Stimulated activated naive CD8-positive, alpha-beta T cell treated with anti-CD3 and anti-CD28 coated beads, Interleukin-15, Interleukin-2, amounts not matched to agents 100 ng/mL and 50 ng/mL, for 24 hours (primary cell): ENCODE measurements at regions not wholly inside any gene's neighbourhood (a gene's known extent, or its start where the extent isn't known, plus 50 kb on each side); places are given as distances from the start of the nearest gene placed in this dataset.
"Not testable (repeated sequence)": the region's sequence is repeated elsewhere in the genome, so short reads cannot be mapped to it uniquely, and the experiment has no call there.

Source experiments
- H3K27ac Mint-ChIP-seq: one replicate; pipeline ENCODE4 v1.8.0; 2021; ENCODE audit warnings: mild to moderate bottlenecking, mixed read lengths
- H3K27me3 Mint-ChIP-seq: one replicate; pipeline ENCODE4 v1.8.0; 2021; ENCODE audit warnings: mixed read lengths
- H3K36me3 Mint-ChIP-seq: one replicate; pipeline ENCODE4 v1.8.0; 2021; ENCODE audit warnings: low read depth, mixed read lengths
- H3K4me1 Mint-ChIP-seq: one replicate; pipeline ENCODE4 v1.8.0; 2021; ENCODE audit warnings: low read depth, mixed read lengths
- H3K4me3 Mint-ChIP-seq: one replicate; pipeline ENCODE4 v1.8.0; 2021; ENCODE audit warnings: mild to moderate bottlenecking, mixed read lengths
- H3K9me3 Mint-ChIP-seq: one replicate; pipeline ENCODE4 v1.8.0; 2021; ENCODE audit warnings: mixed read lengths

DNA sequence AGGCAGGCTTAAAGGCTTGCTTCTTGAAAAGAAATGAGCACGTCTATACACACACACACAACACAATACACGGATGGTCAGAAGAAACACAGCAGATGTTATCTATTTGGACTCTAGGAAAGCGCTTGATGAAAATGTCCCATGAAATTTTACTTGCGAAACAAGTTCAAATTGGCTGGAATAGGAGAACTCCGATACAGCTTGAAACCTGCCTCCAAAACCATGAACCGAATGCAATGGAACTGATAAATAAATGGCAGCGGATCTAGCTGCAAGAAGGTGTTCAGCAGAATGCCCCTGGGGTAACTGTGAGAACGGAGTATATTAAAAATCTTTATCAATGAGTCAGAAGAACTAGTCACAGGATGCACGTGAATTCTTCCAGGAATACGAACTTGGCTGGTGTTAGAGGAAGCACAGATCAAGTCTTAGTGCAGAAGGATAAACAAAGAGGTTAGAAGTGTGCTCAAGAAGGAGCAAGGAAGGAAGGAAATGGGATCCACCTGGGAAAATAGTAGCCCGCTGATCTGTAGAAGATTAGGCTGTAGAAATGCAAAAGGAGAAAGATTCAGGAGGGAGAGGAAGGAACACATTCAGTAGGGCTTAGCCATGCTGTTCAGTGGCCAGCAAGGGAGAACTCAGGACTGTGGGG, 142.0 kb upstream of the PRKCQ start:
- H3K27ac Mint-ChIP-seq: no peak overlapping the region
- no peaks in the 10 kb centered on the region for H3K36me3 Mint-ChIP-seq
- no peak overlapping the region for H3K4me3 Mint-ChIP-seq
- H3K9me3 Mint-ChIP-seq: no peaks in the 10 kb centered on the region
- H3K27me3 Mint-ChIP-seq: peaks cover 40% of the 10 kb centered on the region
- peaks cover 3% of the 10 kb centered on the region for H3K4me1 Mint-ChIP-seq

DNA sequence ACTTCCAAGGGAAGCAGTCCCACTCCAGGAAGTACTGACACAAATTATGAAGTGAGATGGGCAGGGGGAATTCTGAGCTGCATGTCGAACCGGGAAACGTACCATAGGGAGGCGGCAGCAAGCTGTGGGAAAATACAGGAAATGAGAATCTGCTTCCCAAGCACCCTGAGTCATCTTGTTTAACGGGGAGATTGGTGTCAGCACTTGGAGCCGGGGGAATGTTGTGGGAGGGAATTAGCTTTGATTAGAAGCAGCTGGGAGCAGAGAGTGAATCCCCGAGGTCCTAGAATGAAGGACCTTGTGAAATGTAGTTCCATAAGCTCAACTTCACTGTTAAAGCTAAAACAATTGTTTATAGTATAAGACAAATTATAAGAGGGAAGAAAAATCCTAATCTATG, 141.4 kb upstream of the PRKCQ start:
- H3K27ac Mint-ChIP-seq: no peak overlapping the region
- H3K36me3 Mint-ChIP-seq: no peaks in the 10 kb centered on the region
- H3K27me3 Mint-ChIP-seq: peaks cover 46% of the 10 kb centered on the region
- H3K4me3 Mint-ChIP-seq: no peak overlapping the region
- peaks cover 3% of the 10 kb centered on the region for H3K4me1 Mint-ChIP-seq
- no peaks in the 10 kb centered on the region for H3K9me3 Mint-ChIP-seq

DNA sequence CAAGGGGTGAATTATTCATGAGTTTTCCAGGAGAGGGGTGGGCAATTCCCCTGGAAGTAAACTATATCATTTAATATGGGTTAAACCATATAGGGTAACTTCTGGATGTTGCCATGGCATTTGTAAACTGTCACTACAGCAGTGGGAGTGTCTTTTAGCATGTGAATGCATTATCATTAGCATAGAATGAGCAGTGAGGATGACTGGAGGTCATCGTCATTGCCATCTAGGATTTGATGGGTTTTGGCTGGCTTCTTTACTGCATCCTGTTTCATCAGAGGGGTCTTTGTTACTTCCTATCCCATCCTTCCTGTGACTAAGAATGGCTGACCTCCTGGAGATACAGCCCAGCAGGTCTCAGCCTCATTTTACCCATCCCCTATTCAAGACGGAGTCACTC, 139.5 kb upstream of the PRKCQ start:
- no peaks in the 10 kb centered on the region for H3K9me3 Mint-ChIP-seq
- H3K27ac Mint-ChIP-seq: no peak overlapping the region
- peaks cover 40% of the 10 kb centered on the region for H3K27me3 Mint-ChIP-seq
- peaks cover 3% of the 10 kb centered on the region for H3K4me1 Mint-ChIP-seq
- H3K4me3 Mint-ChIP-seq: no peak overlapping the region
- H3K36me3 Mint-ChIP-seq: no peaks in the 10 kb centered on the region

DNA sequence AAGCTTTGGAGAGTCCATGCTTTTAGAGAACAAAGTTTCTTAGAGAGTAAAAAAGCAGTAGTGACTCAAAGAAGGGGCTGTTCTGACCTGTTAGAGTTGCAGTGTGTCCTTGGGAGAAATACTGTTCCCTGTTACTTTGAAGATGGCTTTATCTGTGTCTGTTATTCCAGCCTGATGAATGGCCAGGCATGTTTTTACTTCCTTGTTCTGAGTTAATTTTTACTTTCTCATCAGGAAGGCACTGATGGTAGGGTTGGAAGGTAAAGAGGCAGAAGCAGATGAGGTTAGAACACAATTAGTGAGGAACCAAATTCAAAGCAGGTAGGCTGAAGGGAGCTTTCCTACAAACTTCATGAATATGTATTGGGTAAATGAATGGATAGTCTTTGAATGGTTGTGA, 138.5 kb upstream of the PRKCQ start:
- H3K36me3 Mint-ChIP-seq: no peaks in the 10 kb centered on the region
- peaks cover 36% of the 10 kb centered on the region for H3K27me3 Mint-ChIP-seq
- peaks cover 7% of the 10 kb centered on the region for H3K4me1 Mint-ChIP-seq
- H3K27ac Mint-ChIP-seq: no peak overlapping the region
- H3K9me3 Mint-ChIP-seq: no peaks in the 10 kb centered on the region
- no peak overlapping the region for H3K4me3 Mint-ChIP-seq

DNA sequence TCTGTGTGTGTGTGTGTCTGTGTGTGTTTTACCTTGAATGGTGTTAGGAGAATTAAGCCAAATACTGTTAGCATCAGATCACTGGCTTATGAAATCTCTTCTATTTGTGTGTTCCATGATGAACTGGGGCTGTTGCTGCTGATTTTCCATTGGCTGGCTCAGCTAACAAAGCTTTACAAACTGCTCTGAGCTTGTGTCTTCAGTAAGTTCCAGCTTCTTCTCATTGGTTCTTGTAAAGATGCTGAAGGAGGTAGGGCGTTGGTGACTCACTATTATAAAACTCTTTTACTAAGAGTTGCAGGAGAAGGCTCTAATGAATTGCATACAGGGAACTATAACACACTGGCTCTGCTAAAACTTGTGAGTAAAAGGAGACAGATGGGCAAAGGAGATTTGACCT, 136.4 kb upstream of the PRKCQ start:
- Mint-ChIP-seq H3K4me1 (peaks cover 6% of the 10 kb centered on the region), H3K36me3 (no peaks in the 10 kb centered on the region), H3K27ac (no peak overlapping the region), H3K27me3 (peaks cover 29% of the 10 kb centered on the region), H3K9me3 (no peaks in the 10 kb centered on the region), H3K4me3 (no peak overlapping the region)

DNA sequence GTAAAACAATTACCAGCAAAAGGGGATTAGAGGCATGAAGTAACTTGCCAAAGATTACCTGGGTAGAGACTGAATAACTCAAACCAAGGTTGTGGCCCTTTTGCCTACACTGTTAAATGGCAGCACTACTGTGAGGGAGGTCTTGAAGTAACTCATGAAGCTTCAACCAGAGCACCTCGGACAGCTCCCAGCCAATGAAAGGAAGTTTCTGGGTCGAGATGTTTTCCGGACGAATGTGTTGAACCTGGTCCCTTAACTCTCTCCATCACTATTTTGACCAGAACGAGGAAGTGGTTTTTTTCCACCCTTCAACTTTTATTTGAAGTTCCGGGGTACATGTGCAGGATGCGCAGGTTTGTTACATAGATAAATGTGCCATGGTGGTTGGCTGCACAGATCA, 133.6 kb upstream of the PRKCQ start:
- H3K36me3 Mint-ChIP-seq: no peaks in the 10 kb centered on the region
- H3K4me1 Mint-ChIP-seq: peaks cover 6% of the 10 kb centered on the region
- H3K27ac Mint-ChIP-seq: no peak overlapping the region
- H3K9me3 Mint-ChIP-seq: no peaks in the 10 kb centered on the region
- peaks cover 34% of the 10 kb centered on the region for H3K27me3 Mint-ChIP-seq
- no peak overlapping the region for H3K4me3 Mint-ChIP-seq

DNA sequence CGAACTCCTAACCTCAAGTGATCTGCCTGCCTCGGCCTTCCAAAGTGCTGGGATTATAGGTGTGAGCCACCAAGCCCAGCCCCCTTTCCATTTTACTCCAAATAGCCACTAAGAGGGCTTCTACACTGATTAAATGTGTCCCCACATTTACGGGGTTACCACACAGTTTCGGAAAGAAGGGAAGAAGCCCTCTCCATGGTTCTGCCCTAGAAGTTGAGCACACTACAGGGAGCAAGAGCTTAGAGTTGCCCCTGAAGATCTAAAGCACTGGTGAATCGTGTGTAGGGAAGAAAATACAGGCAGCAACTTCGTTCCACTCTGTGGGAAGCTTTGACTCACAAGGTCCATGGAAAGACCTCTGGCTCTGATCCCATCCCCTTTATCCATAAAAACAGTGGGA, 133.0 kb upstream of the PRKCQ start:
- Mint-ChIP-seq H3K27me3 (peaks cover 38% of the 10 kb centered on the region), H3K27ac (no peak overlapping the region), H3K36me3 (no peaks in the 10 kb centered on the region), H3K4me3 (no peak overlapping the region), H3K9me3 (no peaks in the 10 kb centered on the region), H3K4me1 (peaks cover 6% of the 10 kb centered on the region)

DNA sequence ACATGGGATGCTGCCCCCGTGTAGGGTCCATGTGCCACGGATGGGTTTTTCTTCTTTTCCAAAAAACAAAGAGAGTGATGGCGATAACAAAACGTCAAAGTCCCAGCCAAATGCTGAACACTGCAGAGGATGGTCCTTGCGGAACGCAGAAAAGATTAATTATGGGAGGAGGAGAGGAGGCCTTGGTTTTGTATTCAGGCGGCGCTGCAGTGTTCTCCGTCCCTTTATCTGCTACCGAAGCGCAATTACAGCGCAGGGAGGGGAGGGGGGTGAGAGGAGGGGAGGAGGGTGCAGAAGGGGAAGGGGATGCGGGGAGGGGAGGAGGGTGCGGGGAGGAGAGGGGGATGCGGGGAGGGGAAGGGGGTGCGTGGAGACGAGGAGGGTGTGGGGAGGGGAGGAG, 131.8 kb upstream of the PRKCQ start:
- Mint-ChIP-seq H3K27me3 (peaks cover 49% of the 10 kb centered on the region), H3K27ac (no peak overlapping the region), H3K36me3 (no peaks in the 10 kb centered on the region), H3K4me1 (peaks cover 6% of the 10 kb centered on the region), H3K9me3 (no peaks in the 10 kb centered on the region), H3K4me3 (no peak overlapping the region)

DNA sequence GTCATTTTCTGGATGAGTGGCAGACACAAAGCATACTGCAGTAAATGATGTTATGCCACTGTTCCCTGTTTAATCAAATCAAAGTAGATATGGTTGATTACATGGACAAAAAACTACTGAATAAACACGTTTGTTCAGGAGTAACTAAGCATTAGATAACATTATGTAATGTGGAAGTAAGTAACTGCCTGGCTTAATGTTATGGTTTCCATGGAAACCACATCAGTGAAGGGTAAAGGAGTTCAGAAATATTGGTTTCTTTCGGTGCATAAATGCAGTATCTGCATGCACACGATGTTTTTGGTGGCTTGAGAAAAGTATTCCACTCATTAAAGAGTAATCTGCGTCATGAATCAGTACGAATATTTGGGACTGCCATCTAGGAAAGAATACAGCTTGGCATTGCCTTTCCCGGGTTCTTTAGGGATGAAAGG, 131.3 kb upstream of the PRKCQ start:
- Mint-ChIP-seq H3K4me3 (no peak overlapping the region), H3K27ac (no peak overlapping the region), H3K27me3 (peaks cover 48% of the 10 kb centered on the region), H3K4me1 (peaks cover 6% of the 10 kb centered on the region), H3K9me3 (no peaks in the 10 kb centered on the region), H3K36me3 (no peaks in the 10 kb centered on the region)

DNA sequence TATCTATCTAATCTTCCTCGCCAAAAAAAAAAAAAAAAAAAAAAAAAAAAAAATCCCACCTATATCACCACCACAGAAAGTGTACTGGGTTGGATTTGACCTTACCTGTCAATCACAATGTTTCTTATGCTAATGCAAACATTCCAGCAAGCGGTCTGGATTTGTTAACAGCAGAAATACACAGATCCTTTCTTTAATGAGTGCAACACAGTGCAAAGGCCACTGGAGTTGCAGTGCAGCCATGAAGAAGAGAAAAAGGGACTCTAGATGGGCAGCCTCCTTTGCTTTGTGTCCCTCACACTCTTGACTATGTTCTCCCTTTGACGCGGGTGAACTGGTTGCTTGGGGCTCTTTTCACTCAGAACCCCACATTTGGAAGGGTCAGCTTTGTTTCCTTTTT, 127.3 kb upstream of the PRKCQ start:
- Mint-ChIP-seq H3K4me3 (no peak overlapping the region), H3K36me3 (no peaks in the 10 kb centered on the region), H3K27me3 (peaks cover 49% of the 10 kb centered on the region), H3K9me3 (no peaks in the 10 kb centered on the region), H3K4me1 (no peaks in the 10 kb centered on the region), H3K27ac (no peak overlapping the region)

DNA sequence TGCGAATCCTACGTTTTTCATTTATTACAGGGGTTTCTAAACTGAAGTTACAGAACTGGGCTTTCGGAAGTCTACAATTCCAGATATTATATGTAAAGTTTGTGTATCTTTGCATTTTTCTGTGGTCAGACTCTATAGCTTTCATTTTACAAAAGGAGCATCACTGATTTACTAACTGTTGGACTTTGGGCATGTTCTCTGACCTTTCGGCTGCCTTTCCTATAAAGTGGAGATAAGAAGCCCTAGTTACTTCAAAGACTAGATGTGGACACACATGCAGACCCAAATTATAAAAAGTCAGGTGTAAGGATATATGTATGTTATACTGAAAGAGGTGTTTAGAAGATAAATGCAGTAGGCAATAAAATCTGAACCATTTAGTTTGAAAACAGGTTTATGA, 126.6 kb upstream of the PRKCQ start:
- Mint-ChIP-seq H3K36me3 (no peaks in the 10 kb centered on the region), H3K4me3 (no peak overlapping the region), H3K9me3 (no peaks in the 10 kb centered on the region), H3K27me3 (peaks cover 47% of the 10 kb centered on the region), H3K4me1 (no peaks in the 10 kb centered on the region), H3K27ac (no peak overlapping the region)

DNA sequence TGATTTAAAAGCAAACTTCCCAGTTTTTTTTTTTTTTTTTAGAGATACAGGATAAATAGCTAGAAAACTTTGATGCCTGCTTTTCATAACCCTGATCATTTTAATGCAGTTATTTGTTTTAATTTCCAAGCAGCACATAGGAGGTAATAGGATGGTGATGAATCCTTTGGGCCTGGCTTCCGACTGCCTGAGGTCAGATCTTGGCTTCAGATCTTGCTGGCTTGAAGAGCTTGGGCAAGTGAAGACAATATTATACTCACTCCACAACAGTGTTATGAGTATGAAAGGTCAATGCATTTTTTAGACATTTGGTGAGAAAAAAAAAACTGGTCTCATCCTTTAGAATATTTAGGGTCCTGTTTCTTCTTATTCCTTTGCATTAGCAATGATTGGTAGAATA, 124.8 kb upstream of the PRKCQ start:
- Mint-ChIP-seq H3K9me3 (no peaks in the 10 kb centered on the region), H3K4me3 (no peak overlapping the region), H3K27ac (no peak overlapping the region), H3K4me1 (no peaks in the 10 kb centered on the region), H3K36me3 (no peaks in the 10 kb centered on the region), H3K27me3 (peaks cover 41% of the 10 kb centered on the region)

DNA sequence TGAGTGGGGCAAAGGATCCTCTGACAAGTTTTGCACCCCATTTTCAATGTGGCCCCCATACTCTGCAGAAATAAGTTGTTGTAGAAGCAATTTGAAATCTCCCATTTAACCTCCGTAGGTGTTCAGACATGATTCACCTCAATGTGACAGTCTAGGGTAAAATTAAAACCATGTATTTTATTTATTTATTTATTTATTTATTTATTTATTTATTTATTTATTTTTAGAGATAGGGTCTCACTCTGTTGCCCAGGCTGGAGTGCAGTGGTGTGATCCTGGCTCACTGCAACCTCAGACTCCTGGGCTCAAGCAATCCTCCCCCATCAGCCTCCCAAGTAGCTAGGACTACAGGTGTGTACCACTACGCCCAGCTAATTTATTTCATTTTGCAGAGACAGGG, 122.8 kb upstream of the PRKCQ start:
- H3K9me3 Mint-ChIP-seq, H3K4me1 Mint-ChIP-seq, H3K36me3 Mint-ChIP-seq, H3K4me3 Mint-ChIP-seq, H3K27ac Mint-ChIP-seq: not testable (repeated sequence)
- peaks cover 30% of the 10 kb centered on the region for H3K27me3 Mint-ChIP-seq

DNA sequence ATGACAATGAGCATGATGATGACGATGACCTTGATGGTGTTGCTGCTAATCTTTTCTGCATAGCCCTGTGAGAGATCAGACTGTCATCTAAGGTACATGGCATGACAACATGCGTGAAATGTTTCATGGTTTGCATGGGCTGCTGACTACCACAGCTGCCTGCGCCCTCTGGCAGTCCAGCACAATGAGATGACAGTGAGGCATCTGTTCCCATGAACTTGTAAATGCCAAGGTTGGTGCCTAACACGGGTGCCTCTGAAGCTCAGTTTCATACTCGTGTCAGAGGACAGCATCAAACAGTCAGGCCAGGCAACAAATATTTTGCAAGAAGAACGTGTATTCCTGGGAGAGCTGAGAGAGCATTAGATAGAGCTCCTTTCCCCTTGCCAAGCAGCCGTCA, 122.0 kb upstream of the PRKCQ start:
- no peaks in the 10 kb centered on the region for H3K4me1 Mint-ChIP-seq
- H3K4me3 Mint-ChIP-seq: no peak overlapping the region
- no peaks in the 10 kb centered on the region for H3K9me3 Mint-ChIP-seq
- H3K27me3 Mint-ChIP-seq: peaks cover 22% of the 10 kb centered on the region
- no peak overlapping the region for H3K27ac Mint-ChIP-seq
- no peaks in the 10 kb centered on the region for H3K36me3 Mint-ChIP-seq

DNA sequence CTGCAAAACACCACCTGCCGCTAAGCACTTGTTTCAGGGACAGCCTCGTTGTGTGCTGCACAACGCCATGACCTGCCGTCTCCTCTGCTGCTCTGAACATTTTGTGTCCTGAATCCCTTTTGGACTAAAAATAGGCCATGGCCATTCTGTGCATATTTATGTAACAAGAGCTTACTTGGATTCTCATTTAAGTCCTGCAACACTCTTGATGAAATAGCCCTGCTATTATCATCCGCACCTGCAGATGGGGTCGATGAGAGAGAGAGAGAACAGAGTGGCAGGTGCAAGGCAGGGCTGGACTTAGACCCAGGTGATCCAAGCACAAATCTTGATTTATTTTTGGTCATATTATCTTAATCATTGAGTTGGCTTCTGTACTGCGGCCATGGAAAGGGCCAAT, 121.2 kb upstream of the PRKCQ start:
- Mint-ChIP-seq H3K9me3 (no peaks in the 10 kb centered on the region), H3K4me1 (no peaks in the 10 kb centered on the region), H3K4me3 (no peak overlapping the region), H3K27ac (no peak overlapping the region), H3K27me3 (peaks cover 17% of the 10 kb centered on the region), H3K36me3 (no peaks in the 10 kb centered on the region)

DNA sequence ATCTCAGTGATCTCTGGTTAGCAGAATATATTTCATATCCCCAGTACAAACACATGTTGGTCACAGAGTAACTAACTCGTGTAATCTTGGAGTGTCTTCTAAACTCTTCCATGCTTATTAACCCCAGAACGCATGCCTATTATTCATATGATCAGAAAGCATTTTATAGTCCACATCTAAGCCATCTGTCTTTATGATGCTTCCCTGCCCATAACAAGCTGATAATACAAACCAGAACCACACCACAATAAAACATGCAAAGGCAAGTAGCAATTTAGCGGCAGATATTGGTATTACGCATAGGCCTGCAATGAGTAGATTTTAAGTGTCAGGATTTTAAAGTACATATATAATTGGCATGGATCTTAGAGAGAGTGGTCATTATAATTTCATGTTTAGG, 120.0 kb upstream of the PRKCQ start:
- Mint-ChIP-seq H3K4me3 (no peak overlapping the region), H3K27me3 (peaks cover 17% of the 10 kb centered on the region), H3K9me3 (no peaks in the 10 kb centered on the region), H3K36me3 (no peaks in the 10 kb centered on the region), H3K27ac (no peak overlapping the region), H3K4me1 (peaks cover 7% of the 10 kb centered on the region)
